ENCODE measurements at regions not wholly inside any gene's neighbourhood (a gene's known extent, or its start where the extent isn't known, plus 50 kb on each side); places are given as distances from the start of the nearest gene placed in this dataset.

DNA sequence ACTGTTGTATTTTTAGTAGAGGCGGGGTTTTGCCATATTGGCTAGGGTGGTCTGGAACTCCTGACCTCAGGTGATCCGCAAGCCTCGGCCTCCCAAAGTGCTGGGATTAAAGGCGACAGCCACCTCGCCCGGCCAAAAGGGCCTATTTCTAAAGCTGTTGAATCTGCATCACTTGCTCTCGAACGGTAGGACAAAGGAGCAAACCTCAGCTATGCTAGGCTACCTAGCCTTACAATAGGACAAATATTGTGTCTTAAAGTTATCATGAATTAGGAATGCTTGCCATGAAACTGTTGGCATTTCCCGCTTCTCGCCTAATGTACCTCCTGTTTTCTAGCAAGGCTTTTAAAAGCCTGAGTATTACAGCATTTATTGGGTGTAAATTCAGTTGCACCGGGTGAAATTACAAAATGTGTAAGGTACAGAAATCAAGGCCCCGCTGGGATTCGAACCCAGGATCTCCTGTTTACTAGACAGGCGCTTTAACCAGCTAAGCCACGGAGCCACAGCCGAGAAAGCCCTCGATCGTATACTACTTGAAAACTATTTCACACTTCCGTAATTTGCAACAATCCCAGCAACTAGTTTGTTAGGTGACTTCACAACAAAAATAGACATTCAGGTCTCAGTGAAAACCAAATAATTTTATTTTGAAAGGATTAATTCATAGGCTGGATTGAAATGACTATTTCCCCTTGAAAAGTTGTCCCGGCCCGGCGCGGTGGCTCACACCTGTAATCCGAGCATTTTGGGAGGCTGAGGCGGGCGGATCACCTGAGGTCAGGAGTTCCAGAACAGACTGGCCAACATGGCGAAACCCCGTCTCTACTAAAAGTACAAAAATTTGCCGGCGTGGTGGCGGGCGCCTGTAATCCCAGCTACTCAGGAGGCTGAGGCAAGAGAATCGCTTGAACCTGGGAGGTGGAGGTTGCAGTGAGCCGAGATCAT, 211.6 kb upstream of the ZNF184 start (continued):
- TF ChIP-seq, protein P1, sequence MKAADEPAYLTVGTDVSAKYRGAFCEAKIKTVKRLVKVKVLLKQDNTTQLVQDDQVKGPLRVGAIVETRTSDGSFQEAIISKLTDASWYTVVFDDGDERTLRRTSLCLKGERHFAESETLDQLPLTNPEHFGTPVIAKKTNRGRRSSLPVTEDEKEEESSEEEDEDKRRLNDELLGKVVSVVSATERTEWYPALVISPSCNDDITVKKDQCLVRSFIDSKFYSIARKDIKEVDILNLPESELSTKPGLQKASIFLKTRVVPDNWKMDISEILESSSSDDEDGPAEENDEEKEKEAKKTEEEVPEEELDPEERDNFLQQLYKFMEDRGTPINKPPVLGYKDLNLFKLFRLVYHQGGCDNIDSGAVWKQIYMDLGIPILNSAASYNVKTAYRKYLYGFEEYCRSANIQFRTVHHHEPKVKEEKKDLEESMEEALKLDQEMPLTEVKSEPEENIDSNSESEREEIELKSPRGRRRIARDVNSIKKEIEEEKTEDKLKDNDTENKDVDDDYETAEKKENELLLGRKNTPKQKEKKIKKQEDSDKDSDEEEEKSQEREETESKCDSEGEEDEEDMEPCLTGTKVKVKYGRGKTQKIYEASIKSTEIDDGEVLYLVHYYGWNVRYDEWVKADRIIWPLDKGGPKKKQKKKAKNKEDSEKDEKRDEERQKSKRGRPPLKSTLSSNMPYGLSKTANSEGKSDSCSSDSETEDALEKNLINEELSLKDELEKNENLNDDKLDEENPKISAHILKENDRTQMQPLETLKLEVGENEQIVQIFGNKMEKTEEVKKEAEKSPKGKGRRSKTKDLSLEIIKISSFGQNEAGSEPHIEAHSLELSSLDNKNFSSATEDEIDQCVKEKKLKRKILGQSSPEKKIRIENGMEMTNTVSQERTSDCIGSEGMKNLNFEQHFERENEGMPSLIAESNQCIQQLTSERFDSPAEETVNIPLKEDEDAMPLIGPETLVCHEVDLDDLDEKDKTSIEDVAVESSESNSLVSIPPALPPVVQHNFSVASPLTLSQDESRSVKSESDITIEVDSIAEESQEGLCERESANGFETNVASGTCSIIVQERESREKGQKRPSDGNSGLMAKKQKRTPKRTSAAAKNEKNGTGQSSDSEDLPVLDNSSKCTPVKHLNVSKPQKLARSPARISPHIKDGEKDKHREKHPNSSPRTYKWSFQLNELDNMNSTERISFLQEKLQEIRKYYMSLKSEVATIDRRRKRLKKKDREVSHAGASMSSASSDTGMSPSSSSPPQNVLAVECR (CRISPR knock-in tag; IDR thresholded peaks at IDR 0.05; ENCODE audit: borderline replicate concordance) = peak; percentile 52; the same call in 1 of the 2 replicates
- TF ChIP-seq DNMT3B (CRISPR knock-in tag; conservative IDR thresholded peaks at IDR 0.05) (peak; percentile 69; the same call in 1 of the 2 replicates), ZNF567 (CRISPR knock-in tag; IDR thresholded peaks at IDR 0.05; ENCODE audit: borderline replicate concordance) (0 out of 2 replicates have a peak, but pooled peaks have one; percentile 28), ERF (CRISPR knock-in tag; IDR thresholded peaks at IDR 0.05) (peak; percentile 57), U2AF1 (optimal IDR thresholded peaks at IDR 0.05; ENCODE audit: low read depth, low read length) (no peak), ZNF878 (CRISPR knock-in tag; IDR thresholded peaks at IDR 0.05) (peak; percentile 90), ZSCAN9 (CRISPR knock-in tag; IDR thresholded peaks at IDR 0.05; ENCODE audit: borderline replicate concordance) (peak; percentile 85; the same call in 1 of the 2 replicates), ZNF33A (CRISPR knock-in tag; IDR thresholded peaks at IDR 0.05; ENCODE audit: borderline replicate concordance) (0 out of 2 replicates have a peak, but pooled peaks have one; percentile 30), ISX (CRISPR knock-in tag; conservative IDR thresholded peaks at IDR 0.05) (no peak)
- TF ChIP-seq, protein P2, sequence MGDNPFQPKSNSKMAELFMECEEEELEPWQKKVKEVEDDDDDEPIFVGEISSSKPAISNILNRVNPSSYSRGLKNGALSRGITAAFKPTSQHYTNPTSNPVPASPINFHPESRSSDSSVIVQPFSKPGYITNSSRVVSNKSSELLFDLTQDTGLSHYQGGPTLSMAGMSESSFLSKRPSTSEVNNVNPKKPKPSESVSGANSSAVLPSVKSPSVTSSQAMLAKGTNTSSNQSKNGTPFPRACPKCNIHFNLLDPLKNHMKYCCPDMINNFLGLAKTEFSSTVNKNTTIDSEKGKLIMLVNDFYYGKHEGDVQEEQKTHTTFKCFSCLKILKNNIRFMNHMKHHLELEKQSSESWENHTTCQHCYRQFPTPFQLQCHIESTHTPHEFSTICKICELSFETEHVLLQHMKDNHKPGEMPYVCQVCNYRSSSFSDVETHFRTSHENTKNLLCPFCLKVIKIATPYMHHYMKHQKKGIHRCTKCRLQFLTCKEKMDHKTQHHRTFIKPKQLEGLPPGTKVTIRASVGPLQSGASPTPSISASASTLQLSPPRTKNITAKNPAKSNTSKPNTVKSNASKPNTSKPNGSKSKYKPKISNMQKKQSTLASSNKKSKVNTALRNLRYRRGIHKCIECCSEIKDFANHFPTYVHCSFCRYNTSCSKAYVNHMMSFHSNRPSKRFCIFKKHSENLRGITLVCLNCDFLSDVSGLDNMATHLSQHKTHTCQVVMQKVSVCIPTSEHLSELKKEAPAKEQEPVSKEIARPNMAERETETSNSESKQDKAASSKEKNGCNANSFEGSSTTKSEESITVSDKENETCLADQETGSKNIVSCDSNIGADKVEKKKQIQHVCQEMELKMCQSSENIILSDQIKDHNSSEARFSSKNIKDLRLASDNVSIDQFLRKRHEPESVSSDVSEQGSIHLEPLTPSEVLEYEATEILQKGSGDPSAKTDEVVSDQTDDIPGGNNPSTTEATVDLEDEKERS (CRISPR knock-in tag; IDR thresholded peaks at IDR 0.05) = no peak
- TF ChIP-seq, protein P3, sequence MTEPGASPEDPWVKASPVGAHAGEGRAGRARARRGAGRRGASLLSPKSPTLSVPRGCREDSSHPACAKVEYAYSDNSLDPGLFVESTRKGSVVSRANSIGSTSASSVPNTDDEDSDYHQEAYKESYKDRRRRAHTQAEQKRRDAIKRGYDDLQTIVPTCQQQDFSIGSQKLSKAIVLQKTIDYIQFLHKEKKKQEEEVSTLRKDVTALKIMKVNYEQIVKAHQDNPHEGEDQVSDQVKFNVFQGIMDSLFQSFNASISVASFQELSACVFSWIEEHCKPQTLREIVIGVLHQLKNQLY (CRISPR knock-in tag; IDR thresholded peaks at IDR 0.05) = peak; percentile 18; the same call in 1 of the 2 replicates
- TF ChIP-seq, protein P4, sequence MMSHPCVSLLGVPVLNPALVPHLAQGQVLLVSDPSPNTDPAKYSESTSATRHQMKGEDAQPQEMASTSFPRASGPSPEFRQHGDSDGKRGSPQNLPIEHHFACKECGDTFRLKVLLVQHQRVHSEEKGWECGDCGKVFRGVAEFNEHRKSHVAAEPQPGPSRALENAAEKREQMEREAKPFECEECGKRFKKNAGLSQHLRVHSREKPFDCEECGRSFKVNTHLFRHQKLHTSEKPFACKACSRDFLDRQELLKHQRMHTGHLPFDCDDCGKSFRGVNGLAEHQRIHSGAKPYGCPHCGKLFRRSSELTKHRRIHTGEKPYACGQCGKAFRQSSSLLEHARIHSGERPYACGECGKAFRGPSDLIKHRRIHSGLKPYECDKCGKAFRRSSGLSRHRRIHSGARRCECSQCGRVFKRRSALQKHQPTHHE (CRISPR knock-in tag; IDR thresholded peaks at IDR 0.05; ENCODE audit: borderline replicate concordance) = 0 out of 2 replicates have a peak, but pooled peaks have one; percentile 41
- TF ChIP-seq, protein P5, sequence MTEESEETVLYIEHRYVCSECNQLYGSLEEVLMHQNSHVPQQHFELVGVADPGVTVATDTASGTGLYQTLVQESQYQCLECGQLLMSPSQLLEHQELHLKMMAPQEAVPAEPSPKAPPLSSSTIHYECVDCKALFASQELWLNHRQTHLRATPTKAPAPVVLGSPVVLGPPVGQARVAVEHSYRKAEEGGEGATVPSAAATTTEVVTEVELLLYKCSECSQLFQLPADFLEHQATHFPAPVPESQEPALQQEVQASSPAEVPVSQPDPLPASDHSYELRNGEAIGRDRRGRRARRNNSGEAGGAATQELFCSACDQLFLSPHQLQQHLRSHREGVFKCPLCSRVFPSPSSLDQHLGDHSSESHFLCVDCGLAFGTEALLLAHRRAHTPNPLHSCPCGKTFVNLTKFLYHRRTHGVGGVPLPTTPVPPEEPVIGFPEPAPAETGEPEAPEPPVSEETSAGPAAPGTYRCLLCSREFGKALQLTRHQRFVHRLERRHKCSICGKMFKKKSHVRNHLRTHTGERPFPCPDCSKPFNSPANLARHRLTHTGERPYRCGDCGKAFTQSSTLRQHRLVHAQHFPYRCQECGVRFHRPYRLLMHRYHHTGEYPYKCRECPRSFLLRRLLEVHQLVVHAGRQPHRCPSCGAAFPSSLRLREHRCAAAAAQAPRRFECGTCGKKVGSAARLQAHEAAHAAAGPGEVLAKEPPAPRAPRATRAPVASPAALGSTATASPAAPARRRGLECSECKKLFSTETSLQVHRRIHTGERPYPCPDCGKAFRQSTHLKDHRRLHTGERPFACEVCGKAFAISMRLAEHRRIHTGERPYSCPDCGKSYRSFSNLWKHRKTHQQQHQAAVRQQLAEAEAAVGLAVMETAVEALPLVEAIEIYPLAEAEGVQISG (CRISPR knock-in tag; IDR thresholded peaks at IDR 0.05) = no peak
- TF ChIP-seq, protein P6, sequence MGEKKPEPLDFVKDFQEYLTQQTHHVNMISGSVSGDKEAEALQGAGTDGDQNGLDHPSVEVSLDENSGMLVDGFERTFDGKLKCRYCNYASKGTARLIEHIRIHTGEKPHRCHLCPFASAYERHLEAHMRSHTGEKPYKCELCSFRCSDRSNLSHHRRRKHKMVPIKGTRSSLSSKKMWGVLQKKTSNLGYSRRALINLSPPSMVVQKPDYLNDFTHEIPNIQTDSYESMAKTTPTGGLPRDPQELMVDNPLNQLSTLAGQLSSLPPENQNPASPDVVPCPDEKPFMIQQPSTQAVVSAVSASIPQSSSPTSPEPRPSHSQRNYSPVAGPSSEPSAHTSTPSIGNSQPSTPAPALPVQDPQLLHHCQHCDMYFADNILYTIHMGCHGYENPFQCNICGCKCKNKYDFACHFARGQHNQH (CRISPR knock-in tag; IDR thresholded peaks at IDR 0.05) = peak; percentile 93

All from HepG2 (cell line).